A549 (cell line): ENCODE measurements at regions not wholly inside any gene's neighbourhood (a gene's known extent, or its start where the extent isn't known, plus 50 kb on each side); places are given as distances from the start of the nearest gene placed in this dataset.

Experiments used
- ATAC-seq, 2 experiments: fragments of 200-7000 bp in 1 of 2; fragments of >200 bp in 1 of 2; cut with Nextera tagmentation in 1 of 2; cut with Tn5 transposase in 1 of 2; 3 replicates each; pipeline versions ENCODE4 v1.8.0 to v1.9.1; 2018 to 2020; ENCODE audit warnings: mild to moderate bottlenecking in 1 of 2, moderate library complexity in 1 of 2
- CTCF ChIA-PET: fragments of 300-600 bp; sonication (Branson Sonifier 250); formaldehyde crosslinking; extraction: SDS; loops from one replicate; lab custom pipeline; 2021; ENCODE audit warnings: antibody characterized with exemption, inconsistent platforms; lab: Yijun Ruan, JAX
- POLR2A ChIA-PET: fragments of 350-600 bp; formaldehyde crosslinking; extraction: SDS; loops from one replicate; lab custom pipeline; 2021; ENCODE audit warnings: antibody characterized with exemption, inconsistent platforms; lab: Yijun Ruan, JAX
- DNase-seq, 2 experiments: peaks; one replicate each; pipeline versions ENCODE4 v3.0.0 to v3.0.0-alpha.2; 2011 to 2016; ENCODE audit warnings: low read depth in 1 of 2, low spot score in 1 of 2
- FAIRE-seq: peaks from 2 replicates; lab custom pipeline; 2011; peaks lifted over from hg19 to GRCh38; lab: Jason Lieb, UNC
- H3K27ac ChIP-seq, 2 experiments: fragments of >200 bp; sonication (Bioruptor Twin); formaldehyde crosslinking; 3 replicates each; pipeline ENCODE4 v1.5.1; 2016 to 2017
- H3K4me1 ChIP-seq: fragments of >200 bp; sonication (Bioruptor Twin); formaldehyde crosslinking; 3 replicates; pipeline ENCODE4 v1.6.1; 2016
- H3K4me2 ChIP-seq: fragments of >200 bp; sonication (Bioruptor Twin); formaldehyde crosslinking; 3 replicates; pipeline ENCODE4 v1.6.1; 2016
- H3K4me3 ChIP-seq: fragments of >200 bp; sonication (Bioruptor Twin); formaldehyde crosslinking; 3 replicates; pipeline ENCODE4 v1.5.1; 2016
- H3K9me3 ChIP-seq: fragments of >200 bp; sonication (Bioruptor Twin); formaldehyde crosslinking; 3 replicates; pipeline ENCODE4 v1.6.1; 2016
- CBX8 ChIP-seq: fragments of 200-600 bp; sonication (generic); IDR thresholded peaks from 2 replicates; pipeline ENCODE4 v1.6.1; 2016
- CEBPB ChIP-seq, 2 experiments: fragments of >200 bp in 1 of 2; sonication (Bioruptor Twin) in 1 of 2; formaldehyde crosslinking in 1 of 2; IDR thresholded peaks; 2 replicates each; pipeline ENCODE4 v1.6.1; 2012 to 2016
- CHD2 ChIP-seq: fragments of 150-350 bp; IDR thresholded peaks from 2 replicates; pipeline ENCODE4 v1.6.1; 2014; ENCODE audit warnings: low read length; ENCODE audit not compliant: partially characterized antibody
- EHF ChIP-seq: fragments of 250-450 bp; sonication (Bioruptor Pico); IDR thresholded peaks from 2 replicates; pipeline ENCODE4 v1.5.0; 2020; ENCODE audit warnings: mild to moderate bottlenecking
- EHMT2 ChIP-seq: fragments of 200-600 bp; sonication (generic); IDR thresholded peaks from 2 replicates; pipeline ENCODE4 v1.6.1; 2016; ENCODE audit warnings: antibody characterized with exemption, low read depth, mild to moderate bottlenecking, moderate library complexity
- EP300 ChIP-seq, 2 experiments: fragments of >200 bp; sonication (Bioruptor Twin); formaldehyde crosslinking; IDR thresholded peaks; 2 replicates in 1 of 2; 3 replicates in 1 of 2; pipeline ENCODE4 v1.6.1; 2016 to 2017
- FOSB ChIP-seq: fragments of 250-450 bp; sonication (Bioruptor Pico); IDR thresholded peaks from 2 replicates; pipeline ENCODE4 v1.5.0; 2020; ENCODE audit warnings: mild to moderate bottlenecking, moderate library complexity
- FOXS1 ChIP-seq: fragments of 250-450 bp; sonication (Bioruptor Pico); IDR thresholded peaks from 2 replicates; pipeline ENCODE4 v1.5.0; 2020; ENCODE audit warnings: mild to moderate bottlenecking, moderate library complexity
- HDAC2 ChIP-seq: fragments of 200-600 bp; sonication (generic); IDR thresholded peaks from 2 replicates; pipeline ENCODE4 v1.6.1; 2016
- HOXA7 ChIP-seq: fragments of 250-450 bp; sonication (Bioruptor Pico); IDR thresholded peaks from 2 replicates; pipeline ENCODE4 v1.5.0; 2020; ENCODE audit warnings: mild to moderate bottlenecking, moderate library complexity
- HOXB5 ChIP-seq: fragments of 250-450 bp; sonication (Bioruptor Pico); IDR thresholded peaks from 2 replicates; pipeline ENCODE4 v1.5.0; 2020; ENCODE audit warnings: mild to moderate bottlenecking, moderate library complexity
- JUNB ChIP-seq: fragments of >200 bp; sonication (Bioruptor Twin); formaldehyde crosslinking; IDR thresholded peaks from 2 replicates; pipeline ENCODE4 v1.6.1; 2016
- MAFK ChIP-seq: fragments of 450-650 bp; IDR thresholded peaks from 2 replicates; pipeline ENCODE4 v1.6.1; 2014; ENCODE audit not compliant: partially characterized antibody
- MAZ ChIP-seq: fragments of 150-350 bp; IDR thresholded peaks from 2 replicates; pipeline ENCODE4 v1.6.1; 2014; ENCODE audit warnings: antibody characterized with exemption, low read depth, low read length, borderline replicate concordance
- NFE2L2 ChIP-seq: fragments of 150-350 bp; conservative IDR thresholded peaks from 2 replicates; pipeline ENCODE4 v1.6.1; 2014; ENCODE audit warnings: low read length
- PHF8 ChIP-seq: fragments of 200-600 bp; sonication (generic); IDR thresholded peaks from 2 replicates; pipeline ENCODE4 v1.6.1; 2016; ENCODE audit warnings: low read depth, mild to moderate bottlenecking, antibody characterized with exemption, moderate library complexity, borderline replicate concordance
- RNF2 ChIP-seq: fragments of 200-600 bp; sonication (generic); IDR thresholded peaks from 2 replicates; pipeline ENCODE4 v1.6.1; 2016; ENCODE audit warnings: low read depth, mild to moderate bottlenecking, antibody characterized with exemption, moderate library complexity, borderline replicate concordance
- SREBF2 ChIP-seq: fragments of 450-650 bp; IDR thresholded peaks from 2 replicates; pipeline ENCODE4 v1.6.1; 2014; ENCODE audit warnings: mild to moderate bottlenecking, moderate library complexity
- TFCP2L1 ChIP-seq: fragments of 250-450 bp; sonication (Bioruptor Pico); IDR thresholded peaks from 2 replicates; pipeline ENCODE4 v1.5.0; 2021; ENCODE audit warnings: mild to moderate bottlenecking
- ZFP36 ChIP-seq: fragments of 450-650 bp; IDR thresholded peaks from 2 replicates; pipeline ENCODE4 v1.6.1; 2014; ENCODE audit warnings: borderline replicate concordance; ENCODE audit not compliant: partially characterized antibody
- ZNF302 ChIP-seq: fragments of 250-450 bp; sonication (Bioruptor Pico); IDR thresholded peaks from 2 replicates; pipeline ENCODE4 v1.9.0; 2021; ENCODE audit warnings: inconsistent platforms, mild to moderate bottlenecking, moderate library complexity
- WGBS: methylation state at CpG from one replicate; pipeline ENCODE4 v1.1.6; 2017; ENCODE audit errors: missing lambda C conversion rate; 5-methylcytosine and 5-hydroxymethylcytosine counted together
- TF ChIP-seq, protein P1 (sequence below): IDR thresholded peaks from 2 replicates; pipeline ENCODE4 v1.6.1; 2012
- TF ChIP-seq, protein P2 (sequence below): fragments of 250-450 bp; sonication (Bioruptor Pico); IDR thresholded peaks from 2 replicates; pipeline ENCODE4 v1.5.0; 2021; ENCODE audit warnings: mild to moderate bottlenecking, moderate library complexity, borderline replicate concordance
- TF ChIP-seq, protein P3 (sequence below): IDR thresholded peaks from 2 replicates; pipeline ENCODE4 v1.6.1; 2012; ENCODE audit warnings: low read depth, borderline replicate concordance
- TF ChIP-seq, protein P4 (sequence below): fragments of 450-650 bp; IDR thresholded peaks from 2 replicates; pipeline ENCODE4 v1.6.1; 2014; ENCODE audit warnings: antibody characterized with exemption
- TF ChIP-seq, protein P5 (sequence below): fragments of 250-450 bp; sonication (Bioruptor Pico); IDR thresholded peaks from 2 replicates; pipeline ENCODE4 v1.5.0; 2020; ENCODE audit warnings: low read depth, mild to moderate bottlenecking, moderate library complexity
- TF ChIP-seq, protein P6 (sequence below): fragments of 150-350 bp; IDR thresholded peaks from 2 replicates; pipeline ENCODE4 v1.6.1; 2014; ENCODE audit warnings: low read depth, mild to moderate bottlenecking, low read length

DNA sequence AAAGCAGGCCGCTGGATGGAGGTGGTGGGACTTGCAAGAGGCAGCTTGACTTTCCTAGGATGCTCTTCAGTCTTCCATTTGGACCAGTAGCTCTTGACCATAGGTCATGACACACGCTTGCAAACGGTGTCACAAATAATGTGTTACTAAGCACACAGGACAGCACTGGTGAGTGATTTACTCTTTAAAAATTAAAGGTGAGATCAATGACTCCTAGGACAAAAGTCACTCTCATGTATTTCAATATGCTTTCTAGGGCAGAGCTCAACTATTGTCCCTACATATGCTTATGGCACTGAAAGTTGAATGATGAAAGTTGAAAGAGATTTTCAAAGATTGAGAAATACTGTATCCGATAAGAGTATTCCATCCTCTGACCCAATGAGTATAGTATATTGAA is 496.7 kb downstream of the EBF1 start:
- WGBS, result 13% methylated on average over 4 of the region's 4 CpGs
- DNase-seq, result no peak
- no peak for ATAC-seq
- ChIA-PET CTCF (no interaction called here), POLR2A (no interaction called here)
- Histone ChIP-seq H3K27ac (no peak overlapping the region), H3K4me3 (no peak overlapping the region), H3K9me3 (no peaks in the 10 kb centered on the region), H3K4me2 (no peak overlapping the region), H3K4me1 (no peaks in the 10 kb centered on the region)
- TF ChIP-seq EHF (CRISPR knock-in tag), result no peak
- no peak for TF ChIP-seq EP300 (IDR thresholded peaks at IDR 0.05)
- TF ChIP-seq, protein P1, sequence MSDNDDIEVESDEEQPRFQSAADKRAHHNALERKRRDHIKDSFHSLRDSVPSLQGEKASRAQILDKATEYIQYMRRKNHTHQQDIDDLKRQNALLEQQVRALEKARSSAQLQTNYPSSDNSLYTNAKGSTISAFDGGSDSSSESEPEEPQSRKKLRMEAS, result no peak
- TF ChIP-seq JUNB, result no peak
- TF ChIP-seq MAZ, result no peak
- no peak for TF ChIP-seq FOSB (CRISPR knock-in tag)
- TF ChIP-seq ZNF302 (CRISPR knock-in tag), result no peak
- TF ChIP-seq HOXB5 (CRISPR knock-in tag), result no peak
- no peak for TF ChIP-seq FOXS1
- no peak for TF ChIP-seq MAFK
- TF ChIP-seq HOXA7 (CRISPR knock-in tag), result no peak
- TF ChIP-seq, protein P2, sequence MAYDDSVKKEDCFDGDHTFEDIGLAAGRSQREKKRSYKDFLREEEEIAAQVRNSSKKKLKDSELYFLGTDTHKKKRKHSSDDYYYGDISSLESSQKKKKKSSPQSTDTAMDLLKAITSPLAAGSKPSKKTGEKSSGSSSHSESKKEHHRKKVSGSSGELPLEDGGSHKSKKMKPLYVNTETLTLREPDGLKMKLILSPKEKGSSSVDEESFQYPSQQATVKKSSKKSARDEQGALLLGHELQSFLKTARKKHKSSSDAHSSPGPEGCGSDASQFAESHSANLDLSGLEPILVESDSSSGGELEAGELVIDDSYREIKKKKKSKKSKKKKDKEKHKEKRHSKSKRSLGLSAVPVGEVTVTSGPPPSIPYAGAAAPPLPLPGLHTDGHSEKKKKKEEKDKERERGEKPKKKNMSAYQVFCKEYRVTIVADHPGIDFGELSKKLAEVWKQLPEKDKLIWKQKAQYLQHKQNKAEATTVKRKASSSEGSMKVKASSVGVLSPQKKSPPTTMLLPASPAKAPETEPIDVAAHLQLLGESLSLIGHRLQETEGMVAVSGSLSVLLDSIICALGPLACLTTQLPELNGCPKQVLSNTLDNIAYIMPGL (CRISPR knock-in tag), result no peak
- no peak for TF ChIP-seq RNF2
- no peak for TF ChIP-seq HDAC2
- TF ChIP-seq, protein P3, sequence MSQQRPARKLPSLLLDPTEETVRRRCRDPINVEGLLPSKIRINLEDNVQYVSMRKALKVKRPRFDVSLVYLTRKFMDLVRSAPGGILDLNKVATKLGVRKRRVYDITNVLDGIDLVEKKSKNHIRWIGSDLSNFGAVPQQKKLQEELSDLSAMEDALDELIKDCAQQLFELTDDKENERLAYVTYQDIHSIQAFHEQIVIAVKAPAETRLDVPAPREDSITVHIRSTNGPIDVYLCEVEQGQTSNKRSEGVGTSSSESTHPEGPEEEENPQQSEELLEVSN, result no peak
- TF ChIP-seq, protein P4, sequence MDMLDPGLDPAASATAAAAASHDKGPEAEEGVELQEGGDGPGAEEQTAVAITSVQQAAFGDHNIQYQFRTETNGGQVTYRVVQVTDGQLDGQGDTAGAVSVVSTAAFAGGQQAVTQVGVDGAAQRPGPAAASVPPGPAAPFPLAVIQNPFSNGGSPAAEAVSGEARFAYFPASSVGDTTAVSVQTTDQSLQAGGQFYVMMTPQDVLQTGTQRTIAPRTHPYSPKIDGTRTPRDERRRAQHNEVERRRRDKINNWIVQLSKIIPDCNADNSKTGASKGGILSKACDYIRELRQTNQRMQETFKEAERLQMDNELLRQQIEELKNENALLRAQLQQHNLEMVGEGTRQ, result no peak
- no peak for FAIRE-seq

DNA sequence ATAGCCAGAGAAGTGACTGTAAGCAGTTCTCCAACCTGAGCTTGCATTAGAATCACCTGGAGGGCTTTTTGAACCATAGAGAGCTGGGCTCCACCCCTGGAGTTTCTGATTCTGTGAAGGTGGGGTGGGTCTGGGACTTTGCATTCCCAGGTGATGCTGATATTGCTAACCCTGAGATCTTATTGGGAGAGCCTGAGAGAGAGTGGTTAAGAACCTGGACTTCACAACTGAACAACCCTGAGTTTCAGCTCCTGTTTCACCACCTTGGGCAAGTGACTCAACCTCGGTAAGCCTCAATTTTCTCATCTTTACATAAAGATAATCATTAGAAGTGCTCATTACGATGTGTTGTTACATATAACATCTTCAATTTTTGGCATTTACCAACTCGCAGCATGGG is 498.6 kb downstream of the EBF1 start:
- CTCF ChIA-PET, result interaction anchor here (0.7 kb wide), 1 partner anchor 346 kb away, joined by 3 read pairs; no protein-coding TSS in a partner anchor
- WGBS, result 1% methylated on average over 3 of the region's 3 CpGs
- Histone ChIP-seq H3K4me3 (no peak overlapping the region), H3K4me2 (no peak overlapping the region), H3K4me1 (no peaks in the 10 kb centered on the region), H3K27ac (no peak overlapping the region), H3K9me3 (no peaks in the 10 kb centered on the region)
- TF ChIP-seq CEBPB (IDR thresholded peaks at IDR 0.05) (no peak), JUNB (no peak), ZFP36 (no peak), CHD2 (no peak), NFE2L2 (no peak), TFCP2L1 (CRISPR knock-in tag) (no peak), PHF8 (no peak), CBX8 (no peak), SREBF2 (no peak), FOXS1 (no peak), EHMT2 (no peak), EHF (CRISPR knock-in tag) (no peak)
- TF ChIP-seq, protein P5, sequence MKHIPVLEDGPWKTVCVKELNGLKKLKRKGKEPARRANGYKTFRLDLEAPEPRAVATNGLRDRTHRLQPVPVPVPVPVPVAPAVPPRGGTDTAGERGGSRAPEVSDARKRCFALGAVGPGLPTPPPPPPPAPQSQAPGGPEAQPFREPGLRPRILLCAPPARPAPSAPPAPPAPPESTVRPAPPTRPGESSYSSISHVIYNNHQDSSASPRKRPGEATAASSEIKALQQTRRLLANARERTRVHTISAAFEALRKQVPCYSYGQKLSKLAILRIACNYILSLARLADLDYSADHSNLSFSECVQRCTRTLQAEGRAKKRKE (CRISPR knock-in tag), result no peak
- TF ChIP-seq, protein P3, result no peak
- TF ChIP-seq, protein P6, sequence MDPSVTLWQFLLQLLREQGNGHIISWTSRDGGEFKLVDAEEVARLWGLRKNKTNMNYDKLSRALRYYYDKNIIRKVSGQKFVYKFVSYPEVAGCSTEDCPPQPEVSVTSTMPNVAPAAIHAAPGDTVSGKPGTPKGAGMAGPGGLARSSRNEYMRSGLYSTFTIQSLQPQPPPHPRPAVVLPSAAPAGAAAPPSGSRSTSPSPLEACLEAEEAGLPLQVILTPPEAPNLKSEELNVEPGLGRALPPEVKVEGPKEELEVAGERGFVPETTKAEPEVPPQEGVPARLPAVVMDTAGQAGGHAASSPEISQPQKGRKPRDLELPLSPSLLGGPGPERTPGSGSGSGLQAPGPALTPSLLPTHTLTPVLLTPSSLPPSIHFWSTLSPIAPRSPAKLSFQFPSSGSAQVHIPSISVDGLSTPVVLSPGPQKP, result no peak
- TF ChIP-seq, protein P1, result no peak
- FAIRE-seq (no peak), DNase-seq (no peak), ATAC-seq (no peak)
- POLR2A ChIA-PET, result no interaction called here
